GM19240 (cell line): ENCODE measurements at regions not wholly inside any gene's neighbourhood (a gene's known extent, or its start where the extent isn't known, plus 50 kb on each side); places are given as distances from the start of the nearest gene placed in this dataset.

ENCODE experiments used
- DNase-seq: peaks from one replicate; pipeline ENCODE4 v3.0.0; 2011; ENCODE audit warnings: low spot score; ENCODE audit not compliant: insufficient read length

- DNase-seq: no peak
Measured at GRCh38 chr12:65764325-65764724, 60.0 kb upstream of the HMGA2 start.

- no peak for DNase-seq
Measured at GRCh38 chr12:65765436-65765813, 58.9 kb upstream of the HMGA2 start.

DNA sequence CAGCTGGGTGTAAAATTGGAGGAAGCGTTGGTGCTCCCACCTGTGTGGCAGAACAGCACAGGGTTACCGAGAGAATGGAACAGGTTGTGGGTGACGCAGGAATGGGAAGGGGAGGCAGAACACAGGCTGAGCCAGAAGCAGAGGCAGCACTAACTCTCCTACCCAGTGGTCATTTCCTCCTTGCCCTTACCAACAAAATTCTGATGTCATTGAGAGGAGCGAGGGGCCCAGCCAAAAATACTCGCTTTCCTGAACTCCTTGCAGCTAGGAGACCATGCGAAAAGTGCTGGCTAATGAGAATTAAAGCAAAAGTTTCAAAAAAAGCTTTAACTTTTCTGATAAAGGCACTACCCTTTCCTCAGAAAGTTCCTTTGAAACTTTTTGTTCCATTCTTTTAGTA, 54.4 kb upstream of the HMGA2 start:
- DNase-seq: no peak
